NT2/D1 (cell line): ENCODE measurements at regions not wholly inside any gene's neighbourhood (a gene's known extent, or its start where the extent isn't known, plus 50 kb on each side); places are given as distances from the start of the nearest gene placed in this dataset.

ENCODE experiments used
- YY1 ChIP-seq: IDR thresholded peaks from 2 replicates; pipeline ENCODE4 v1.6.1; 2011; ENCODE audit not compliant: insufficient read length, insufficient read depth
- ZNF274 ChIP-seq: IDR thresholded peaks from 2 replicates; pipeline ENCODE4 v1.6.1; 2011; ENCODE audit warnings: mild to moderate bottlenecking, low read depth, low read length

GRCh38 chr7:67841896-67842295 lies 845.3 kb downstream of the TYW1 start:
- TF ChIP-seq ZNF274 (no peak), YY1 (no peak)
